DOHH2 (cell line): ENCODE measurements at regions not wholly inside any gene's neighbourhood (a gene's known extent, or its start where the extent isn't known, plus 50 kb on each side); places are given as distances from the start of the nearest gene placed in this dataset.

ENCODE experiments used
- EZH2phosphoT487 ChIP-seq: fragments of 200-600 bp; sonication (generic); IDR thresholded peaks from 2 replicates; pipeline ENCODE4 v1.6.1; 2017; ENCODE audit warnings: borderline replicate concordance, mild to moderate bottlenecking, antibody characterized with exemption, low read length, moderate library complexity, mixed read lengths
- TF ChIP-seq, protein P1 (sequence below): fragments of 200-600 bp; sonication (generic); IDR thresholded peaks from one replicate; pipeline ENCODE4 v1.5.1; 2014; ENCODE audit warnings: antibody characterized with exemption, mild to moderate bottlenecking, low read depth, low read length; ENCODE audit not compliant: poor library complexity, severe bottlenecking

DNA sequence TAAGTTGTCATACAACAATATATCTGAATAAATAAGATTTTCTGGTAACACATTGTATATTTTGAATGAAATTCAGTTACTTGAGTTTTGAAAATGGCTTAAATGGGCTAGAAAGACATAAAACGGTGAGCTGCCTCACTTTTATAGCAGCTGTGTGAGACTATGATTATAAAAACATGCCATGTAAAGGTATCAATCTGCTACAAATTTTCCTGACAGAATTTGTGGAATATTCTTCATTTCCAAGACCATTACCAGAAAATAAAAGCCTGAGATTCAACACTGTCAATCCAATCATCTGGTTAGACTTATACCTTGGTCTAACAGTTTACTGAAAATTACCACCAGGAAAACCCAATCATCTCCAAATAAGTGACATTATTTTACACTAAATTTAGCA, 181.1 kb downstream of the SPCS3 start:
- TF ChIP-seq, protein P1, sequence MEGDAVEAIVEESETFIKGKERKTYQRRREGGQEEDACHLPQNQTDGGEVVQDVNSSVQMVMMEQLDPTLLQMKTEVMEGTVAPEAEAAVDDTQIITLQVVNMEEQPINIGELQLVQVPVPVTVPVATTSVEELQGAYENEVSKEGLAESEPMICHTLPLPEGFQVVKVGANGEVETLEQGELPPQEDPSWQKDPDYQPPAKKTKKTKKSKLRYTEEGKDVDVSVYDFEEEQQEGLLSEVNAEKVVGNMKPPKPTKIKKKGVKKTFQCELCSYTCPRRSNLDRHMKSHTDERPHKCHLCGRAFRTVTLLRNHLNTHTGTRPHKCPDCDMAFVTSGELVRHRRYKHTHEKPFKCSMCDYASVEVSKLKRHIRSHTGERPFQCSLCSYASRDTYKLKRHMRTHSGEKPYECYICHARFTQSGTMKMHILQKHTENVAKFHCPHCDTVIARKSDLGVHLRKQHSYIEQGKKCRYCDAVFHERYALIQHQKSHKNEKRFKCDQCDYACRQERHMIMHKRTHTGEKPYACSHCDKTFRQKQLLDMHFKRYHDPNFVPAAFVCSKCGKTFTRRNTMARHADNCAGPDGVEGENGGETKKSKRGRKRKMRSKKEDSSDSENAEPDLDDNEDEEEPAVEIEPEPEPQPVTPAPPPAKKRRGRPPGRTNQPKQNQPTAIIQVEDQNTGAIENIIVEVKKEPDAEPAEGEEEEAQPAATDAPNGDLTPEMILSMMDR = no peak
- no peak for TF ChIP-seq EZH2phosphoT487
